ENCODE measurements at regions not wholly inside any gene's neighbourhood (a gene's known extent, or its start where the extent isn't known, plus 50 kb on each side); places are given as distances from the start of the nearest gene placed in this dataset.

DNA sequence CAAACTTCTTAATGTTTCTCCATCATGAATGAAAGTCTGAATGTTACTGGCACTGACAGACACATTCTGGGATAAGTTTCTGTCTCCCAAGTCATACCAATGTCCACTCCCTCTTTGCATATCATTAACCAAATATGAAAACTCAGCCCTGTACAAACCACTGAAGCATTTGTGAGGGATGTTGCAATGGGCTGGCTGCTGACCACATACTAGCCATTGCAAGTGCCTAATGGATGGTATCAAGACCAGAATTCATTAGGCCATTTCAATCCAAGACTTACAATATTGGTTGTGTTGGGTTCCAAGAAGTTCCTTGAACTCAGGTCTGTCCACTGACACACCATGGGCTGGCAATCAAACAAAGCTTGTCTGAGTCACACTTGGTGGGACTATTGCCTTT is 73.8 kb downstream of the CBLN2 start:
- DNase-seq = no peak

GRCh38 chr18:72468021-72468710 is 76.0 kb downstream of the CBLN2 start:
- no peak for DNase-seq

GRCh38 chr18:72460210-72460680 is 83.9 kb downstream of the CBLN2 start:
- no peak for DNase-seq

DNA sequence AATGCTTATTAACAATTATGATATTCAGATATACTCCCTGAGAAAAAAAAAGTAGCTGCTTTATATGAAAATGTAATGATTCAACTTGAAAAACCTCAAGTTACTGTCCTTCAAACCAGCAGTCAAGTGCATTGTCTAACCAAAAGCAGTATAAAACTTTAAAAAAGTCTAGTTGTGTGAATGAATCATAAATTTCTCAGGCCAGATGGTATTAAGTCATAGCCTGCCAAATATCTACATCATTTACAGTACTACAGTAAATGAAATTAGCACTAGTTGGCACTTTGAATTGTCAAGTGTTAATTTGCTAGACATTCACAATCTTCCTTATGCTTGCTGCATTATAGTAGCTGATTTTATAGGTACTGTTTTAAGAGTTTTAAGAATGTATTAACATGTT is 85.9 kb downstream of the CBLN2 start:
- no peak for DNase-seq

DNA sequence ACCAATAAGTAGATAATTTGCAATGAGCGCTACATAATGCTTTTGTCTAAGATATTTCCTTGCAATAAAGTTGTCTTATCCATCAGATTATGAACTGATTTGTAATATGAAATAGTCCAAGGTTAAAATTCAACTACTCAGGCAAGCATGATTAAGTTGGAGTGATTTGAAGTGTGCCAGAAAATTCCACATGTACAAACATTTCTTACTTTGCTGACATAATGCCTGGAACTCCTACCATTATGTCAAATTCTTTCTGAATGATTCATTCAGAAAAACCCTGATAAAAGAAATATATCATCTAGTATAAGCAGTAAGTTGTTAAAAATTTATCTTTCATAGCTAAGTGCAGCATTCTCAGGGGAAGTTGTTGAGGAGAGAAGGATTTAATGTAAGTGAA is 87.3 kb downstream of the CBLN2 start:
- DNase-seq = no peak

DNA sequence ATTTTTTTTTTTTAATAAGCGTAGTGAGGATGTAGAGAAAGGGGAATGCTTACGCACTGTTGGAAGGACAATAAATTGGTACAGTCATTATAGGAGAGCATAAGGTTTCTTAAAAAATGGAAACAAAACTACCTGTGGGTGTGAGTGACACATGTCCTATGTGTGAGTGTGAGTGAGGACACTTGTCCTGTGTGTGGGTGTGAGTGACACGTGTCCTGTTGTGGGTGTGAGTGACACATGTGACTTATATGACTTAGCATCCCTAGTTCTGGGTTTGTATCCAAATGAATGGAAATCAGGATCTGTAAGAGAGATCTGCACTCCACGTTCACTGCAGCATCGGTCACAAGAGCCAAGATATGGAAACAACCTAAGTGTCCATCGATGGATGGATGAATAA is 91.8 kb downstream of the CBLN2 start:
- no peak for DNase-seq

DNA sequence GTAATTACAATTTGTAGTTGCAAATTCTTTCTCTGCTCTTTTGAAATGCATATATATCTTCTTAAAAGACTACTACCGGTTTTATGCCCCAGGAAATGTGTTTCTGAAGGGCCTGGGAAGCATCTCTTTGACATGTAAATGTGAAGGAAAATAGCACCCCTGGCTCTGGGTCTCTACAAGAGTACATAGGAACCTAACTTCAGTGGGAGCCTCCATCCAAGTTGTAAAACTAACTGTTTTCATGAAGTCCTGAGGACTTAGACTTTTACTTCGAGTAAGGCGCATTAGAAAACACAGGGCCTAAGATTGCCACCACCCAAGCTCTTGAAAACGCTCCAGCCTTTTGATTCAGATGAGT is 99.4 kb downstream of the CBLN2 start:
- DNase-seq = no peak

DNA sequence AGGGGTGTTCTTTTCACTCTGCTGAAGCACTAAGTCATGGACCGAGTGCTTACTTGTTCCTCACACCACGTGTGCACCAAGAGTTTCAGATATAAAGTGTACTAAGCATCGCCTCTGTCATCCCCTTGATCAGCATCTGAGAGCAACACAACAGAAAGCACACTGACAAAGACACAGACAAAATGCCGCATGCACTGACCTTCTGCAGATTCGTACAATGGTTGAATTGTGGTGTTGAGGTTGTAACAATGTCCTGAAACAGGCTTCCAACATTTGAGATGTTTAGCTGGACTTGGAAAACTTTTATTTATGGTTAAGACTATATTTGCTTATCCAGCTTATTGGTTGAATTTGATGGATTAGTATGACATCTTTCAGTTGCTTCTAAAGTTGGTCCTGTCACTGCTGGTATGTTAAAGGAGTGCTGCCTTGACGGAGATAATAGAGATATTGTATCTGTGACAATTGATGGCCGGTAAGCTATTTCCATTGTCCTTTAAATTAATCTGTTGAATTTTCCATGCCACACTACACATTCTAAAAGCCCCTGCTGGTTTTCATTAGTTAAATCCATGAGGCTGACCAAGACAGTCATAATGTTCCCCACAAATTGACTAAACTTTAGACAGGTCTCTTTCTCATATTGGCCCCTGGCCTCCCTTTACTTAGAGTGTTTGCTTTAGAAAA is 99.9 kb downstream of the CBLN2 start:
- no peak for DNase-seq

GRCh38 chr18:72436401-72436800 is 107.7 kb downstream of the CBLN2 start:
- DNase-seq = no peak

DNA sequence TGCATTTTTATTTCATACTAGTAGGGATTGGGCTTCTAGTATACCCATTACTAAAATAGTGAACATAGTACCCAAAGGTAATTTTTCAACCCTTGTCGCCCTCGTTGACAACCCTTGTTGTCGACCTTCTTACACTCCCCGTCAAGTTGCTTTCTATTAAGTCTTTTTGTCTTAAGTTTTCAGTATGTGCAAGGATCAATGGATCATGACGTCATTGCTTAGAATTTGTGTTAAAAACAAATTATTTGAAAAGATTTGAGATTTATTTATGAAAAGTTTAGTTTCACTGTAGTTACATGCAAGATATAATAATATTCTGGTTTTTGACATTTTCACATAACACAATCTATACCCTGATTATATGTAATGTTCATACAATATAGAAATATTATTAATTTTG is 110.4 kb downstream of the CBLN2 start:
- DNase-seq = no peak

DNA sequence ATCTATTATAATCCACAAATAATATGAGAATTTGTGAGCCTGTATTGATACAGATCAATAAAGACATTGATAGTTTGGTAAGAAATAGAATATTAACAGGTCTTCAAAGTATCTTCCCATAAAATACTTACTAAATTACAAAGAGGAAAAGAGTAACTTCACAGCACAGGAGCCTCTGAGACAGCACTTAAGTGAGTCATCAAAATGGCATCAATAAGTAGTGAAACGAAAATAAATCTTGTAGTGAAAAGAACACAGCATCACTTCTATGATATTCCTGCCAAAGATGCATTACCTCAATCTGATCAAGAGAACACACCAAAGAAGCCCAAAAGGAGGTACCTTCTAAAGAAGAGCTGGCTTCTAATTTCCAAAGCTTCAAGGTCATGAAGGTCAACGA is 116.4 kb downstream of the CBLN2 start:
- DNase-seq = no peak

GRCh38 chr18:72419914-72420313 is 124.2 kb downstream of the CBLN2 start:
- DNase-seq = no peak

- DNase-seq = no peak
These were observed 131.2 kb downstream of the CBLN2 start for GRCh38 chr18:72412927-72413326.

- no peak for DNase-seq
These were observed 132.9 kb downstream of the CBLN2 start for GRCh38 chr18:72411261-72411660.

- no peak for DNase-seq
These were observed 133.7 kb downstream of the CBLN2 start for GRCh38 chr18:72410399-72410798.

DNA sequence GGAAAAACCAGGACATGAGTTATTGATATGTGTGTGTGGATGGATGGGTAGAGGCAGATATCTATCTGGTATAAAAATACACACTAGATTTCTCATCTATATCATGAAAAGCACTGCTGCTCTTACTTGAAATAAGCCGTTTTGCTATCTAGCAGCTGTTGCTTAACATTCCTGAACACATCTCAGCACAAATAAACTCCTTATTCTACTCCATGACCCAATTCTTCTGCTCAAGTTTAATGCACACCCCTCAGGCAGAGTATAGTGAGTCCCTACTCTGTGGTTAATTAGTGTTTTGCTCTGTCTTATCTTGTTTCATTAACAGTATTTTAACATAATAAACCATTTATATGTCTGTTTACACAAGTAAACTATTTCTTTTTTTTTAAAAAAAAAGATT is 134.2 kb downstream of the CBLN2 start:
- DNase-seq = no peak

- DNase-seq = no peak
These were observed 137.1 kb downstream of the CBLN2 start for GRCh38 chr18:72407048-72407447.

- no peak for DNase-seq
These were observed 152.2 kb downstream of the CBLN2 start for GRCh38 chr18:72391951-72392350.

DNA sequence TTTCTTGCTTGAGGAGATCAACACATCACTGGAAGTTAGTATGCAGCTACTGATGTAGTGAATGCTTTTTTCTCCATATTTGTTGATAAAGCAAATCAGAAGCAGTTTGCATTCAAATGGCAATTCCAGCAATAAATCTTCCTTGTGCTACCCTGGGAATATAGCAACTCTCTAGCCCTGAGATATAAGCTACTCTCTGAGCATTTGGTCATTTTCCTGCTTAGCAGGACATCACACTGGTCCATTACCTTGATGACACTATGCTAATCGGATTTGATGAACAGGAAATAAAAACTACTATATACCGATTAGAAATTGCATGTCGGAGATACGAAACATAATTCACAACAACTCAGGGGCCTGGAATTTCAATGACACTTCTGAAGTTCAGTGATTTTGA is 152.7 kb downstream of the CBLN2 start:
- DNase-seq = no peak

DNA sequence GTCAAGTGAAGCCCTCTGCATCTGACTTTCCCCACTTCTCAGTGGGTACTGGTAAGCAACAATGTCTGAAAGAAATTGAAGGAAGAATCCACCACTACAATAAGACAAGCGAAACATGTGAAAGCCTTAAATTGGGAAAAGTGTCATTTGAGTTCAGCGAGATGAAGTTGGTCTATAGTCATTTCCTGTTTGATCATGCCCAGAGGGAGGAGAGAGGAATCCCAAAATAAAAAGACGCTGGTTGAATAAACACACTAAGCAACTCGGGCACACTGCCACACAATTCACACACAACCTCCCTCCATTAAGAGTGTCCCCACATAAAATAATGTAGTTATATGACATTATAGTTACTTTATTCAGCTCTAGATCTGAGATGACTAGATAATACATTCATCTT is 166.1 kb downstream of the CBLN2 start:
- no peak for DNase-seq

DNA sequence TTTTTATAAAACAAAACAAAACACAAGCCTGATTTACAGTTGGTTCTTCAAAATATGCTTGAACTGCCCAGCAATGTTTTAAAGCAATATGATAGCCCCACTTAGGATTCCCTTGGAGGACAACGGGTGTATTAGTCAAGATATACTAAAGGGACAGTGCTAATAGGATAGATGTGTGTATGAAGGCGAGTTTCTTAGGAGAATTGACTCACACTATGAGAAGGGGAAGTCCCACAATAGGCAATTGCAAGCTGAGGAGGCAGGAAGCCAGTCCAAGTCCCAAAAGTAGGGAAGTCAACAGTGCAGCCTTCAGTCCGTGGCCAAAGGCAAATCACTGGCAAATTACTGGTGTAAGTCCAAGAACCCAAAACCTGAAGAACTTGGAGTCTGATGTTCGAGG is 167.9 kb downstream of the CBLN2 start:
- DNase-seq = no peak

GRCh38 chr18:72375618-72376017 is 168.5 kb downstream of the CBLN2 start:
- no peak for DNase-seq

- DNase-seq = no peak
These were observed 172.1 kb downstream of the CBLN2 start for GRCh38 chr18:72372076-72372475.

DNA sequence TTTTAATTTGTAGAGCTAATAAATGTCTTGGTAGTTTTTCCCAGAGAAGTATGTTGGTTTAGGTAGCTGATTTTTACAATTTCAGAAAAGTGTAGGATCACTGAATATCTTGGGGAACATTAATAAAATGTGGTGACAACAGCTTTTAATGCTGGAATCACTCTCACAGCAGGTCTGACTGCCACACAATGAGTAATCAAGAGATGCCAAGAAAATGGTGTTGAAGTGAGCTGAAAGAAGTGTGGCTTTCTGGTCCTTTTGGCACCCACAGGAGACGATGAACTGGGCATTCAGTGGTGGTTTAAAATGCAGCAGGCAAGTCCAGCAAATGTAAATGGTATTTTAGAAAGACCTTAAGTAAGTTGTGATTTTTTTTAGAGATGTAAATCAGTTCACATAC is 175.8 kb downstream of the CBLN2 start:
- DNase-seq = no peak

DNA sequence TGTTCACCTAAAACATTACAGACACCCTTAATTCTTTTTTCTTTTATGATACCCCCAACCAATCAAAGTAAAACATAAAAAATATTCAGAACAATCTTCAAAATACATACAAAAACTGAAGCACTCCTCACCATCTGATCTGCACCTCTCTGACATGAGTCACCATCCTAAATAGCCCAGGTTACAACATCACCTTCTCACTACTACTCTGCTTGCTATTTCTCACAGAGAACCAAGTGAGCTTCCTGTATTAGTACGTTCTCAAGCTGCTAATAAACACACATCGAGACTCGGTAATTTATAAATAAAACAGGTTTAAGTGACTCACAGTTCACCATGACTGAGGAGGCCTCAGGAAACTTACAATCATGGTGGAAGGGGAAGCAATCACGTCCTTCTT is 183.5 kb downstream of the CBLN2 start:
- no peak for DNase-seq
